NCI-H1105 (cell line): ENCODE measurements at regions not wholly inside any gene's neighbourhood (a gene's known extent, or its start where the extent isn't known, plus 50 kb on each side); places are given as distances from the start of the nearest gene placed in this dataset.
"Not testable (repeated sequence)": the region's sequence is repeated elsewhere in the genome, so short reads cannot be mapped to it uniquely, and the experiment has no call there.

Experiments
- DNase-seq: peaks from one replicate; lab custom pipeline; 2025; lab: John Stamatoyannopoulos, UW

- DNase-seq, result no peak
These were observed 78.3 kb upstream of the ZNF280D start for GRCh38 chr15:56811586-56811985.

GRCh38 chr15:56808160-56808559 is 74.9 kb upstream of the ZNF280D start:
- DNase-seq, result no peak

GRCh38 chr15:56806148-56806536 is 72.8 kb upstream of the ZNF280D start:
- no peak for DNase-seq

GRCh38 chr15:56805466-56806147 is 72.3 kb upstream of the ZNF280D start:
- no peak for DNase-seq

GRCh38 chr15:56804938-56805337 is 71.6 kb upstream of the ZNF280D start:
- no peak for DNase-seq

GRCh38 chr15:56804279-56804678 is 71.0 kb upstream of the ZNF280D start:
- no peak for DNase-seq

- DNase-seq, result no peak
These were observed 68.9 kb upstream of the ZNF280D start for GRCh38 chr15:56802161-56802560.

- no peak for DNase-seq
These were observed 65.3 kb upstream of the ZNF280D start for GRCh38 chr15:56798639-56799038.

GRCh38 chr15:56797720-56798275 is 64.5 kb upstream of the ZNF280D start:
- no peak for DNase-seq

- DNase-seq, result no peak
These were observed 62.2 kb upstream of the ZNF280D start for GRCh38 chr15:56795502-56795901.

- no peak for DNase-seq
These were observed 61.4 kb upstream of the ZNF280D start for GRCh38 chr15:56794553-56795329.

- no peak for DNase-seq
These were observed 60.9 kb upstream of the ZNF280D start for GRCh38 chr15:56794165-56794552.

GRCh38 chr15:56792211-56792610 is 58.9 kb upstream of the ZNF280D start:
- DNase-seq, result no peak

- not testable (repeated sequence) for DNase-seq
These were observed 58.2 kb upstream of the ZNF280D start for GRCh38 chr15:56791521-56791920.

- DNase-seq, result no peak
These were observed 55.0 kb upstream of the ZNF280D start for GRCh38 chr15:56788359-56788758.

- DNase-seq, result no peak
These were observed 53.7 kb upstream of the ZNF280D start for GRCh38 chr15:56786966-56787365.

GRCh38 chr15:56783857-56784661 is 50.8 kb upstream of the ZNF280D start:
- DNase-seq, result no peak

- DNase-seq, result no peak
These were observed 50.0 kb upstream of the ZNF280D start for GRCh38 chr15:56783156-56783856.
